Osteocyte (in vitro differentiated cells): ENCODE measurements at regions not wholly inside any gene's neighbourhood (a gene's known extent, or its start where the extent isn't known, plus 50 kb on each side); places are given as distances from the start of the nearest gene placed in this dataset.
A peak's percentile ranks its signal among the peaks of the same experiment; 100 is the strongest.

ENCODE experiments used
- DNase-seq: peaks from one replicate; pipeline ENCODE4 v3.0.0; 2021; ENCODE audit warnings: mixed read lengths; ENCODE audit not compliant: unreplicated experiment; ENCODE audit errors: extremely low spot score
- H3K27ac Mint-ChIP-seq: one replicate; pipeline ENCODE4 v1.8.0; 2021; ENCODE audit warnings: mild to moderate bottlenecking, mixed read lengths; ENCODE audit not compliant: unreplicated experiment
- H3K27me3 Mint-ChIP-seq: one replicate; pipeline ENCODE4 v1.8.0; 2021; ENCODE audit warnings: mixed read lengths; ENCODE audit not compliant: unreplicated experiment
- H3K36me3 Mint-ChIP-seq: one replicate; pipeline ENCODE4 v1.8.0; 2021; ENCODE audit warnings: mixed read lengths; ENCODE audit not compliant: unreplicated experiment
- H3K4me1 Mint-ChIP-seq: one replicate; pipeline ENCODE4 v1.8.0; 2021; ENCODE audit warnings: mixed read lengths; ENCODE audit not compliant: unreplicated experiment
- H3K4me3 Mint-ChIP-seq: one replicate; pipeline ENCODE4 v1.8.0; 2021; ENCODE audit warnings: mild to moderate bottlenecking, moderate library complexity, mixed read lengths; ENCODE audit not compliant: unreplicated experiment
- H3K9me3 Mint-ChIP-seq: one replicate; pipeline ENCODE4 v1.8.0; 2021; ENCODE audit warnings: mixed read lengths; ENCODE audit not compliant: unreplicated experiment
- TF ChIP-seq, protein P1 (sequence below): fragments of 200-600 bp; sonication (generic); IDR thresholded peaks from 2 replicates; pipeline ENCODE4 v1.5.0; 2021; ENCODE audit warnings: antibody characterized with exemption, mild to moderate bottlenecking, moderate library complexity

DNA sequence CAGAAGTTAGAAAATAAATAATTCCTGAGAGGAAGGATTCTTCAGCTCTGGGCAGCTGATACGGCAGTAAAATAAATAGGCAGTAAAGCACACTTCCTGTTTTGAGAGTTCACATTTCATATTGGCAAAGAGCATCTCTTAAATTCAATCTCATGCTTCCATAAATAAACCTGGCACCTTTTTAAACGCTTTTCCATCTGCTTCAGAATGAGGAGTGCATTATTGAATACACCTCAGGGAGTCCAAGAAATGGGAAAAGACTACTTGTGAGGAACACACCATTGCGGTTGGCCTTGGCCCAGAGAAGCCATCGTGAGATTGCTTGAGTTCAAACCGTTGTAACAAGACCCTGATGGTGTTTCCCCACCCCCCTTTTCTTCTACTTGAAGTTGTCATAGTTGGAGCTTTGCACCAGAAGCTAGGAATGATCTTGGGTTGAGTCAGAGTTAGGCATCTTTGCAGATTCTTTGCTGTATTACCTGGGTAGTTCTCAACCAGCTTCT lies 123.9 kb downstream of the RDH14 start:
- Mint-ChIP-seq H3K27ac (no peak overlapping the region), H3K36me3 (no peaks in the 10 kb centered on the region)

DNA sequence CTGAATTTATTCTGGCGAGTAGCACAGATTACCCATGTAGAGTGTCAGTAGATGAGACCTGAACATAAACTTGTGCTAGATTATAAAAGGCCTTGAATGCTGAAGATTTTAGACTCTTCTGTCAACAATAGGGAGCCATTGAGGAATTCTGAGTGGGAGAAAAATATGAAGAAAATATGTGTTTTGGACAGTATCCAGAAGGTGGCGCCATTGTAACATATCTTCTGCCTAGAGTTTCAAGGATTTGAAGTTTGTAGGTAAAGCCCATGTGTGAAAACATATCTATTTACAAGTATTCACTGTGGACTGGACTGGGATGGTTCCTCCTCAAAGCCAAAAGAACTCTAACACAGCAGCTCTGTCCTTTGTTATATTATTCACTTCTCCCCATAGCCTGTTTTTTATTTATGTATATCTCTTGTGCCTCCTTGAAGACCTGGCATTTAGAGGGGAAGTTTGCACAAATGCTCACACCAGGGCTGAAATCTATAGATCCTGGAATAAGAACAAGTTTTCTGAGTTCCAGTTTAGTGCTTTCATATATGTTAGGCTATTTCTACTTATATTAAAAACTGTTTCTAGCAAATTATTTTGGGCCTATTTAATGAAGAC lies 124.9 kb downstream of the RDH14 start:
- Mint-ChIP-seq H3K36me3 (no peaks in the 10 kb centered on the region), H3K4me3 (no peak overlapping the region), H3K27me3 (peaks cover 9% of the 10 kb centered on the region), H3K4me1 (peaks cover 13% of the 10 kb centered on the region), H3K27ac (no peak overlapping the region), H3K9me3 (no peaks in the 10 kb centered on the region)
- no peak for DNase-seq
- TF ChIP-seq, protein P1, sequence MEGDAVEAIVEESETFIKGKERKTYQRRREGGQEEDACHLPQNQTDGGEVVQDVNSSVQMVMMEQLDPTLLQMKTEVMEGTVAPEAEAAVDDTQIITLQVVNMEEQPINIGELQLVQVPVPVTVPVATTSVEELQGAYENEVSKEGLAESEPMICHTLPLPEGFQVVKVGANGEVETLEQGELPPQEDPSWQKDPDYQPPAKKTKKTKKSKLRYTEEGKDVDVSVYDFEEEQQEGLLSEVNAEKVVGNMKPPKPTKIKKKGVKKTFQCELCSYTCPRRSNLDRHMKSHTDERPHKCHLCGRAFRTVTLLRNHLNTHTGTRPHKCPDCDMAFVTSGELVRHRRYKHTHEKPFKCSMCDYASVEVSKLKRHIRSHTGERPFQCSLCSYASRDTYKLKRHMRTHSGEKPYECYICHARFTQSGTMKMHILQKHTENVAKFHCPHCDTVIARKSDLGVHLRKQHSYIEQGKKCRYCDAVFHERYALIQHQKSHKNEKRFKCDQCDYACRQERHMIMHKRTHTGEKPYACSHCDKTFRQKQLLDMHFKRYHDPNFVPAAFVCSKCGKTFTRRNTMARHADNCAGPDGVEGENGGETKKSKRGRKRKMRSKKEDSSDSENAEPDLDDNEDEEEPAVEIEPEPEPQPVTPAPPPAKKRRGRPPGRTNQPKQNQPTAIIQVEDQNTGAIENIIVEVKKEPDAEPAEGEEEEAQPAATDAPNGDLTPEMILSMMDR = peak; percentile 78

More for the DNA sequence above, 123.9 kb downstream of the RDH14 start:
- peaks cover 13% of the 10 kb centered on the region for H3K4me1 Mint-ChIP-seq
- no peak overlapping the region for H3K4me3 Mint-ChIP-seq
- no peak for DNase-seq
- TF ChIP-seq, protein P1 = no peak
- H3K9me3 Mint-ChIP-seq = no peaks in the 10 kb centered on the region
- H3K27me3 Mint-ChIP-seq = peaks cover 9% of the 10 kb centered on the region

DNA sequence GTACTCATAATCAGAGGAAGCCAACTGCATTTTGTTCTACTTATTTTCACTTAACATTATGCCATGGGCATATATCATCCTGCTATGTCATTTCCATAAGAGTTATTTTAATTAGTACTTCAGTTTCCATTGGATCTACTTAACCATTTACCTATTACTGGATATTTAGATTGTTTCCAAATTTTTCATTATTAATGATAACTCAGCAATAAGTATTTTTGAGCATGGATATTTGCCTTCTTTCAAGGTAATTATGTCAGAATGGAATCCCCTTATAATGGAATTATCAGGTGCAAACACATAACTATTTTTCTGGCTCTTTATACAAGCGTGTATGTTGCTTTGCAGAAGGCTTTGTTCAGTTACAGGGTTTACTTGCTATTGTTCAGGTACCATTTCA lies 126.6 kb downstream of the RDH14 start:
- DNase-seq = no peak
- TF ChIP-seq, protein P1 = no peak
- Mint-ChIP-seq H3K27me3 (peaks cover 9% of the 10 kb centered on the region), H3K36me3 (no peaks in the 10 kb centered on the region), H3K9me3 (no peaks in the 10 kb centered on the region), H3K27ac (no peak overlapping the region), H3K4me3 (no peak overlapping the region), H3K4me1 (peaks cover 13% of the 10 kb centered on the region)

DNA sequence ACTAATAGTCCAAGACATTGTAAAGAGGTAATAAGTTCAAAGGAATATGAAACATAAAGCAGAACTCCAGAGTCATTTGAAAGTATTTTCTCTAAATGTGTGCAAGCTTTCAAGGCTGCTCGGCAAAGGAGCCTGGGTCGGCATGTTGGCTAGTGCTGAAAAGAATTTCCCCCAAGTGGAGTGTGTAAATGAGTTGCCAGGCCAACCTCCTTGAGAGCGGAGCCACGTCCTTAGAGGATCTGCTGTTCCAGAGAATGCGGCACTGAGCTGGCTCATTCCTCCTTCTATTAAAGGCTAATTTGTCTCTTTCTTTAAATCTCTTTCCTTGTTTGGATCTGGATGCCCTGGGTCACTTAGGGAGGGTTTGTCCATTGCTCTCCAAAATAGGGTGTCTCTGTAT lies 127.5 kb downstream of the RDH14 start:
- DNase-seq = no peak
- no peaks in the 10 kb centered on the region for H3K9me3 Mint-ChIP-seq
- TF ChIP-seq, protein P1 = no peak
- no peak overlapping the region for H3K4me3 Mint-ChIP-seq
- H3K27ac Mint-ChIP-seq = no peak overlapping the region
- peaks cover 9% of the 10 kb centered on the region for H3K27me3 Mint-ChIP-seq
- no peaks in the 10 kb centered on the region for H3K36me3 Mint-ChIP-seq
- H3K4me1 Mint-ChIP-seq = peaks cover 13% of the 10 kb centered on the region

DNA sequence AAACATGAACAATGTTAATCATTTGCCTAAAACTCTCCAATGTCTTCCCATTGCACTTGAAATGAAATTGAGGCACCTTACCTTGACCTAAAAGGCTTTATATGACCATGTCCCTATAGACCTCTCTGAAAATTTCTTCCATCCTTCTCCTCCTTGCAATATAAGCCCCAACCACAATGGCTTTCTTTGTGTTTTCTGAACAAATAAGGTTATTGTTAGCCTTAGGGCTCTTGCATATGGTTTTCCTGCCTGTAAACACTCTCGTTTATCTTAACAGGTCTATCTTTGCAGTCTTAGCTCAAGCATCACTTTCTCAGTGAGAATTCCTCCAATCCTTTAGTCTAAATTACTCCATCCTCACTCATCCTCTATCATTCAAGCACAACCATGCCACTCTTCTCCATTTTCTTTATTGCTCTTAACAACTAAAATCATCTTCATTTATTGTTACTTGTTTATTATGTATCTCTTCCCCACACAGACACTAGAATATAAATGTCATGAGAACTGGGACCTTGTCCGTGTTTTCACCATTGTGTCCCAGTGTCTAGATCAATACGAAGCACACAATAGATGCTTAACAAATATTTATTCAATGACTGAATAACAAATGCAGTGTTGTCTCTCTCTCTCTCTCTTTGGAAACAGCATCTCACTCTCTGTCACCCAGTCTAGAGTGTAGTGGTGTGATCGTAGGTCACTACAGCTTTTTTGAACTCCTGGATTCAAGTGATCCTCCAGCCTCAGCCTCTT lies 129.3 kb downstream of the RDH14 start:
- peaks cover 7% of the 10 kb centered on the region for H3K4me1 Mint-ChIP-seq
- no peaks in the 10 kb centered on the region for H3K36me3 Mint-ChIP-seq
- TF ChIP-seq, protein P1 = no peak

More for the DNA sequence above, 129.3 kb downstream of the RDH14 start:
- Mint-ChIP-seq H3K27ac (no peak overlapping the region), H3K9me3 (no peaks in the 10 kb centered on the region), H3K4me3 (no peak overlapping the region), H3K27me3 (peaks cover 9% of the 10 kb centered on the region)
- no peak for DNase-seq
